ENCODE measurements at regions not wholly inside any gene's neighbourhood (a gene's known extent, or its start where the extent isn't known, plus 50 kb on each side); places are given as distances from the start of the nearest gene placed in this dataset.

DNA sequence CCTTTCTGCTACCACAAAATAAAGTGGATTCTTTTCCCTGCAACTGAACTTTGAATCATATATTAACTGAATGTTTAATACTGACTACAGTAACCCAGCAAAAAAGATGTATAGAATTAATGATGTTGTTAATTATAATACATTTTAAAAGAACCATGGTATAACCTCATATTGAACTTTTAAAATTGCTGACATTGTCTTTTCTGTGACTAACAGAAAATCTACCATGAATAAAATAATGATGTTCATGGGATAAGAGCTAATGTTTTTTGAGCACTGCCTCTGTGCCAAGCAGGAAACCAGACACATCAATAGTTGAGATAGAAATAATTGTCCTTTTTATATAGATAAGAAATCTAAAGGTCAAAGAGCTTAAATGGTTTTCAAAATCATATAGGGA, 691.9 kb downstream of the PDHA2 start:
- TF ChIP-seq POLR2AphosphoS5 (IDR thresholded peaks at IDR 0.05) (no peak), POLR2A (IDR thresholded peaks at IDR 0.05) (no peak)
- TF ChIP-seq, protein P1, sequence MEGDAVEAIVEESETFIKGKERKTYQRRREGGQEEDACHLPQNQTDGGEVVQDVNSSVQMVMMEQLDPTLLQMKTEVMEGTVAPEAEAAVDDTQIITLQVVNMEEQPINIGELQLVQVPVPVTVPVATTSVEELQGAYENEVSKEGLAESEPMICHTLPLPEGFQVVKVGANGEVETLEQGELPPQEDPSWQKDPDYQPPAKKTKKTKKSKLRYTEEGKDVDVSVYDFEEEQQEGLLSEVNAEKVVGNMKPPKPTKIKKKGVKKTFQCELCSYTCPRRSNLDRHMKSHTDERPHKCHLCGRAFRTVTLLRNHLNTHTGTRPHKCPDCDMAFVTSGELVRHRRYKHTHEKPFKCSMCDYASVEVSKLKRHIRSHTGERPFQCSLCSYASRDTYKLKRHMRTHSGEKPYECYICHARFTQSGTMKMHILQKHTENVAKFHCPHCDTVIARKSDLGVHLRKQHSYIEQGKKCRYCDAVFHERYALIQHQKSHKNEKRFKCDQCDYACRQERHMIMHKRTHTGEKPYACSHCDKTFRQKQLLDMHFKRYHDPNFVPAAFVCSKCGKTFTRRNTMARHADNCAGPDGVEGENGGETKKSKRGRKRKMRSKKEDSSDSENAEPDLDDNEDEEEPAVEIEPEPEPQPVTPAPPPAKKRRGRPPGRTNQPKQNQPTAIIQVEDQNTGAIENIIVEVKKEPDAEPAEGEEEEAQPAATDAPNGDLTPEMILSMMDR (IDR thresholded peaks at IDR 0.05), result no peak

All from suprapubic skin (tissue), 4 donors.